Liver (tissue), 8 donors: ENCODE measurements at regions not wholly inside any gene's neighbourhood (a gene's known extent, or its start where the extent isn't known, plus 50 kb on each side); places are given as distances from the start of the nearest gene placed in this dataset.

ENCODE experiments used
- DNase-seq: peaks from one replicate; pipeline ENCODE4 v3.0.0-alpha.2; 2017; ENCODE audit warnings: low spot score
- H3K27ac ChIP-seq, 2 donors: one replicate each; pipeline ENCODE4 v1.7.0; 2013; ENCODE audit warnings: inconsistent platforms in 2 of 2, low read length in 2 of 2, control low read depth in 1 of 2, low read depth in 1 of 2, mild to moderate bottlenecking in 1 of 2
- H3K27me3 ChIP-seq, 4 donors: one replicate each; pipeline versions ENCODE4 v1.6.1 to v1.7.0; 2013; ENCODE audit warnings: low read length in 3 of 4, inconsistent platforms in 1 of 4, mild to moderate bottlenecking in 1 of 4, moderate library complexity in 1 of 4; ENCODE audit not compliant: control insufficient read depth in 4 of 4, insufficient read depth in 4 of 4
- H3K36me3 ChIP-seq, 4 donors: one replicate each; pipeline versions ENCODE4 v1.6.1 to v1.7.0; 2013; ENCODE audit warnings: low read length in 3 of 4, mild to moderate bottlenecking in 3 of 4, low read depth in 1 of 4, moderate library complexity in 1 of 4; ENCODE audit not compliant: control insufficient read depth in 4 of 4, insufficient read depth in 3 of 4
- H3K4me1 ChIP-seq, 4 donors: one replicate each; pipeline versions ENCODE4 v1.6.1 to v1.7.0; 2013; ENCODE audit warnings: low read length in 3 of 4, mild to moderate bottlenecking in 3 of 4, moderate library complexity in 1 of 4; ENCODE audit not compliant: control insufficient read depth in 4 of 4, insufficient read depth in 4 of 4
- H3K4me3 ChIP-seq, 3 donors: one replicate each; pipeline versions ENCODE4 v1.6.1 to v1.7.0; 2013; ENCODE audit warnings: low read length in 3 of 3, control low read depth in 1 of 3, low read depth in 1 of 3, mild to moderate bottlenecking in 1 of 3
- H3K9ac ChIP-seq, 2 donors: one replicate each; pipeline ENCODE4 v1.7.0; 2013; ENCODE audit warnings: low read length in 2 of 2, mild to moderate bottlenecking in 2 of 2, moderate library complexity in 2 of 2, control low read depth in 1 of 2, low read depth in 1 of 2
- H3K9me3 ChIP-seq, 4 donors: one replicate each; pipeline versions ENCODE4 v1.6.1 to v1.7.0; 2013; ENCODE audit warnings: low read length in 3 of 4; ENCODE audit not compliant: control insufficient read depth in 4 of 4
- EGR1 ChIP-seq, 2 donors: IDR thresholded peaks; 2 replicates each; pipeline ENCODE4 v1.6.1; 2016 to 2018; ENCODE audit warnings: antibody characterized with exemption in 2 of 2, low read depth in 2 of 2
- FOXA2 ChIP-seq: IDR thresholded peaks from 2 replicates; pipeline ENCODE4 v1.6.1; 2016; ENCODE audit warnings: antibody characterized with exemption
- GABPA ChIP-seq, 2 donors: IDR thresholded peaks in 1 of 2; conservative IDR thresholded peaks in 1 of 2; 2 replicates each; pipeline ENCODE4 v1.6.1; 2016; ENCODE audit warnings: antibody characterized with exemption in 2 of 2, mild to moderate bottlenecking in 1 of 2, moderate library complexity in 1 of 2
- HNF4A ChIP-seq, 2 donors: conservative IDR thresholded peaks; 2 replicates each; pipeline ENCODE4 v1.6.1; 2016; ENCODE audit warnings: antibody characterized with exemption in 2 of 2, mild to moderate bottlenecking in 2 of 2
- HNF4G ChIP-seq: IDR thresholded peaks from 2 replicates; pipeline ENCODE4 v1.6.1; 2016; ENCODE audit warnings: antibody characterized with exemption
- JUND ChIP-seq, 2 donors: IDR thresholded peaks; 2 replicates each; pipeline ENCODE4 v1.6.1; 2016; ENCODE audit warnings: antibody characterized with exemption in 2 of 2
- NR2F2 ChIP-seq: IDR thresholded peaks from 2 replicates; pipeline ENCODE4 v1.6.1; 2016; ENCODE audit warnings: antibody characterized with exemption
- RAD21 ChIP-seq, 2 donors: IDR thresholded peaks; 2 replicates each; pipeline ENCODE4 v1.6.1; 2016; ENCODE audit warnings: antibody characterized with exemption in 2 of 2, mild to moderate bottlenecking in 2 of 2
- RXRA ChIP-seq, 2 donors: IDR thresholded peaks; 2 replicates each; pipeline ENCODE4 v1.6.1; 2017 to 2018; ENCODE audit warnings: antibody characterized with exemption in 2 of 2, mild to moderate bottlenecking in 1 of 2
- SP1 ChIP-seq: IDR thresholded peaks from 2 replicates; pipeline ENCODE4 v1.6.1; 2018; ENCODE audit warnings: antibody characterized with exemption, mild to moderate bottlenecking
- TAF1 ChIP-seq: conservative IDR thresholded peaks from 2 replicates; pipeline ENCODE4 v1.6.1; 2016; ENCODE audit warnings: antibody characterized with exemption, mild to moderate bottlenecking
- YY1 ChIP-seq: IDR thresholded peaks from 2 replicates; pipeline ENCODE4 v1.6.1; 2016; ENCODE audit warnings: antibody characterized with exemption, mild to moderate bottlenecking
- WGBS: extraction: QIAGEN DNeasy Blood & Tissue Kit; methylation state at CpG from one replicate; pipeline ENCODE4 v1.1.7; 2013; 5-methylcytosine and 5-hydroxymethylcytosine counted together
- TF ChIP-seq, protein P1 (sequence below): fragments of 150-350 bp; IDR thresholded peaks from 2 replicates; pipeline ENCODE4 v1.5.1; 2017; ENCODE audit warnings: improper control_type of control experiment, low read depth, low read length; ENCODE audit not compliant: missing input control
- TF ChIP-seq, protein P2 (sequence below): IDR thresholded peaks from 2 replicates; pipeline ENCODE4 v1.6.1; 2016; ENCODE audit warnings: antibody characterized with exemption
- TF ChIP-seq, protein P3 (sequence below): IDR thresholded peaks from 2 replicates; pipeline ENCODE4 v1.6.1; 2016; ENCODE audit warnings: antibody characterized with exemption
- TF ChIP-seq, protein P4 (sequence below): IDR thresholded peaks from 2 replicates; pipeline ENCODE4 v1.6.1; 2016; ENCODE audit warnings: antibody characterized with exemption, mild to moderate bottlenecking
- TF ChIP-seq, protein P5 (sequence below): IDR thresholded peaks from 2 replicates; pipeline ENCODE4 v1.6.1; 2016; ENCODE audit warnings: antibody characterized with exemption
- donor health status: healthy.
- donor health status: healthy.
- donor health status: healthy.
- donor health status: healthy.
- donor health status: healthy.

DNA sequence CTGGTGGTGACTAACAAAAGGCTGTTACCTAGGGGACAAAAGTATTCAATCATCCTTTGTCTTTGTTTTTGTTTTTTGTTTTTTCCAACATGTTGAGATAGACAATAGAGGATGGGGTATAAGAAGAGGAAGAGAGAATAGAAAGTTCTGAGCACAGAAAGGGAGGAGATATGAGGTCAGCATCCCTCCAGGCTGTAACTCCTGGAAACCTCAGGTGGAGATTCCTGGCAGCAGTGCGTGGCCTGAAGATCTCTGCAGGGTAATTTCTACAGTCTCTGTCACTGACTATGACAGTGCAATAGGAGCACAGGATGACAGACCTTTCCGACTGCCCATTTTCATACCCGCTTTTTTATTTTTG, 112.1 kb downstream of the ADRB2 start:
- 98% methylated on average over 3 of the region's 3 CpGs for WGBS
- peaks cover 0 to 2% (median 0%) of the 10 kb centered on the region in 4 donors for H3K4me1 ChIP-seq

DNA sequence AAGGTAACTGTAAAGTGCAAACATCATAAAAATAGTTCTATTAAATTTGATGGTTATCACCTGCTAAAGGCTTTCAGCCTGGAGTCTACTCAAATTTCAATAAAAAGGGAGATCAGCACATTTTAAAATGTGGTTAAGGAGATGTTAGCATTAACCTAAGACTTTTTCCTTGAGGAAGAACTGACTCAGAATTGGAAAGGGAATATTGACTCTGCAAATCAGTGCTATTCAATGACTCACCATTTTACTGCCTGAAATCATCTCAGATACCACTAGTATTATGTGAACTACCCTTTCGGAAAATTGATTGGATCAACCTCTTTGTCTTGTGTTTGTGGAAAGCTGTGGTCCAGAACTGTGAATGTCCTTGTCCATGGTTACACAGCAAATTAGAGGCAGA, 113.3 kb downstream of the ADRB2 start:
- Histone ChIP-seq H3K27me3 (no peaks in the 10 kb centered on the region), H3K36me3 (no peaks in the 10 kb centered on the region), H3K27ac (no peak overlapping the region), H3K9ac (no peak overlapping the region), H3K4me1 (peaks cover 0 to 2% (median 0%) of the 10 kb centered on the region in 4 donors), H3K9me3 (no peaks in the 10 kb centered on the region), H3K4me3 (no peak overlapping the region)
- WGBS: 90% methylated on average over 1 of the region's 1 CpG
- TF ChIP-seq, protein P1, sequence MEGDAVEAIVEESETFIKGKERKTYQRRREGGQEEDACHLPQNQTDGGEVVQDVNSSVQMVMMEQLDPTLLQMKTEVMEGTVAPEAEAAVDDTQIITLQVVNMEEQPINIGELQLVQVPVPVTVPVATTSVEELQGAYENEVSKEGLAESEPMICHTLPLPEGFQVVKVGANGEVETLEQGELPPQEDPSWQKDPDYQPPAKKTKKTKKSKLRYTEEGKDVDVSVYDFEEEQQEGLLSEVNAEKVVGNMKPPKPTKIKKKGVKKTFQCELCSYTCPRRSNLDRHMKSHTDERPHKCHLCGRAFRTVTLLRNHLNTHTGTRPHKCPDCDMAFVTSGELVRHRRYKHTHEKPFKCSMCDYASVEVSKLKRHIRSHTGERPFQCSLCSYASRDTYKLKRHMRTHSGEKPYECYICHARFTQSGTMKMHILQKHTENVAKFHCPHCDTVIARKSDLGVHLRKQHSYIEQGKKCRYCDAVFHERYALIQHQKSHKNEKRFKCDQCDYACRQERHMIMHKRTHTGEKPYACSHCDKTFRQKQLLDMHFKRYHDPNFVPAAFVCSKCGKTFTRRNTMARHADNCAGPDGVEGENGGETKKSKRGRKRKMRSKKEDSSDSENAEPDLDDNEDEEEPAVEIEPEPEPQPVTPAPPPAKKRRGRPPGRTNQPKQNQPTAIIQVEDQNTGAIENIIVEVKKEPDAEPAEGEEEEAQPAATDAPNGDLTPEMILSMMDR: no peak
- TF ChIP-seq, protein P2, sequence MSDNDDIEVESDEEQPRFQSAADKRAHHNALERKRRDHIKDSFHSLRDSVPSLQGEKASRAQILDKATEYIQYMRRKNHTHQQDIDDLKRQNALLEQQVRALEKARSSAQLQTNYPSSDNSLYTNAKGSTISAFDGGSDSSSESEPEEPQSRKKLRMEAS: no peak
- TF ChIP-seq EGR1 (IDR thresholded peaks at IDR 0.05; ENCODE audit: low read depth in 2 of 2): no peak
- TF ChIP-seq FOXA2: no peak
- no peak for TF ChIP-seq RXRA (IDR thresholded peaks at IDR 0.05)
- no peak for TF ChIP-seq GABPA (IDR thresholded peaks at IDR 0.05 in 1 of 2, conservative IDR thresholded peaks at IDR 0.05 in 1 of 2)
- DNase-seq: no peak

More for the DNA sequence above, 112.1 kb downstream of the ADRB2 start:
- Histone ChIP-seq H3K9me3 (no peaks in the 10 kb centered on the region), H3K9ac (no peak overlapping the region), H3K27ac (no peak overlapping the region), H3K36me3 (no peaks in the 10 kb centered on the region), H3K4me3 (no peak overlapping the region), H3K27me3 (no peaks in the 10 kb centered on the region)
- no peak for DNase-seq
- no peak for TF ChIP-seq RAD21 (IDR thresholded peaks at IDR 0.05)
- TF ChIP-seq, protein P3, sequence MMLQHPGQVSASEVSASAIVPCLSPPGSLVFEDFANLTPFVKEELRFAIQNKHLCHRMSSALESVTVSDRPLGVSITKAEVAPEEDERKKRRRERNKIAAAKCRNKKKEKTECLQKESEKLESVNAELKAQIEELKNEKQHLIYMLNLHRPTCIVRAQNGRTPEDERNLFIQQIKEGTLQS: no peak
- no peak for TF ChIP-seq YY1
- no peak for TF ChIP-seq RXRA (IDR thresholded peaks at IDR 0.05)
- no peak for TF ChIP-seq FOXA2

DNA sequence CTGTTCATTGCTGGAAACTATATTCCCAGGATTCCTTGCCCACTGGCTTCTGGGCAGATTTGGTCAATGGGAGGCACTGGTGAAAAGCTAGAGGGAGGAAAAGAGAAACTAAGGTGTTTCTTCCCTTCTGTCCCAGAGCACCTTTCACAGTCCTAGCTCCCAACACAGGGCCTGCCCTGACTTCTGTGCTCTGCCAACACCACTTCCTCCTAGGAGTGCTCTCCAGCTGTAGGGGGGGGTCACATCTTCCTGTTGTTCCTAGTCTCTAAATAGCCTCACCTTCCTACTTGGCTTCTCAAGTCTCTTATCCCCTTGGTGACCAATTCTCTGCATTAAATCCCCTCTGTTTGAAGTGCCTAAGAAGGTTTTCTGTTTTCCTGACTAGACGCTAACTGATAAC, 115.4 kb downstream of the ADRB2 start:
- no peak overlapping the region for H3K9ac ChIP-seq
- 64% methylated on average over 1 of the region's 1 CpG for WGBS
- DNase-seq: no peak
- TF ChIP-seq, protein P1: no peak
- TF ChIP-seq, protein P4, sequence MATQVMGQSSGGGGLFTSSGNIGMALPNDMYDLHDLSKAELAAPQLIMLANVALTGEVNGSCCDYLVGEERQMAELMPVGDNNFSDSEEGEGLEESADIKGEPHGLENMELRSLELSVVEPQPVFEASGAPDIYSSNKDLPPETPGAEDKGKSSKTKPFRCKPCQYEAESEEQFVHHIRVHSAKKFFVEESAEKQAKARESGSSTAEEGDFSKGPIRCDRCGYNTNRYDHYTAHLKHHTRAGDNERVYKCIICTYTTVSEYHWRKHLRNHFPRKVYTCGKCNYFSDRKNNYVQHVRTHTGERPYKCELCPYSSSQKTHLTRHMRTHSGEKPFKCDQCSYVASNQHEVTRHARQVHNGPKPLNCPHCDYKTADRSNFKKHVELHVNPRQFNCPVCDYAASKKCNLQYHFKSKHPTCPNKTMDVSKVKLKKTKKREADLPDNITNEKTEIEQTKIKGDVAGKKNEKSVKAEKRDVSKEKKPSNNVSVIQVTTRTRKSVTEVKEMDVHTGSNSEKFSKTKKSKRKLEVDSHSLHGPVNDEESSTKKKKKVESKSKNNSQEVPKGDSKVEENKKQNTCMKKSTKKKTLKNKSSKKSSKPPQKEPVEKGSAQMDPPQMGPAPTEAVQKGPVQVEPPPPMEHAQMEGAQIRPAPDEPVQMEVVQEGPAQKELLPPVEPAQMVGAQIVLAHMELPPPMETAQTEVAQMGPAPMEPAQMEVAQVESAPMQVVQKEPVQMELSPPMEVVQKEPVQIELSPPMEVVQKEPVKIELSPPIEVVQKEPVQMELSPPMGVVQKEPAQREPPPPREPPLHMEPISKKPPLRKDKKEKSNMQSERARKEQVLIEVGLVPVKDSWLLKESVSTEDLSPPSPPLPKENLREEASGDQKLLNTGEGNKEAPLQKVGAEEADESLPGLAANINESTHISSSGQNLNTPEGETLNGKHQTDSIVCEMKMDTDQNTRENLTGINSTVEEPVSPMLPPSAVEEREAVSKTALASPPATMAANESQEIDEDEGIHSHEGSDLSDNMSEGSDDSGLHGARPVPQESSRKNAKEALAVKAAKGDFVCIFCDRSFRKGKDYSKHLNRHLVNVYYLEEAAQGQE: no peak
- no peak for TF ChIP-seq JUND (IDR thresholded peaks at IDR 0.05)
- no peak for TF ChIP-seq TAF1
- TF ChIP-seq NR2F2: no peak
- TF ChIP-seq, protein P5, sequence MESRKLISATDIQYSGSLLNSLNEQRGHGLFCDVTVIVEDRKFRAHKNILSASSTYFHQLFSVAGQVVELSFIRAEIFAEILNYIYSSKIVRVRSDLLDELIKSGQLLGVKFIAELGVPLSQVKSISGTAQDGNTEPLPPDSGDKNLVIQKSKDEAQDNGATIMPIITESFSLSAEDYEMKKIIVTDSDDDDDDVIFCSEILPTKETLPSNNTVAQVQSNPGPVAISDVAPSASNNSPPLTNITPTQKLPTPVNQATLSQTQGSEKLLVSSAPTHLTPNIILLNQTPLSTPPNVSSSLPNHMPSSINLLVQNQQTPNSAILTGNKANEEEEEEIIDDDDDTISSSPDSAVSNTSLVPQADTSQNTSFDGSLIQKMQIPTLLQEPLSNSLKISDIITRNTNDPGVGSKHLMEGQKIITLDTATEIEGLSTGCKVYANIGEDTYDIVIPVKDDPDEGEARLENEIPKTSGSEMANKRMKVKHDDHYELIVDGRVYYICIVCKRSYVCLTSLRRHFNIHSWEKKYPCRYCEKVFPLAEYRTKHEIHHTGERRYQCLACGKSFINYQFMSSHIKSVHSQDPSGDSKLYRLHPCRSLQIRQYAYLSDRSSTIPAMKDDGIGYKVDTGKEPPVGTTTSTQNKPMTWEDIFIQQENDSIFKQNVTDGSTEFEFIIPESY: no peak
- no peak for TF ChIP-seq SP1
- TF ChIP-seq, protein P3: no peak
- TF ChIP-seq EGR1 (IDR thresholded peaks at IDR 0.05; ENCODE audit: low read depth in 2 of 2): no peak
- no peak for TF ChIP-seq FOXA2
- no peak for TF ChIP-seq HNF4G
- no peak for TF ChIP-seq RAD21 (IDR thresholded peaks at IDR 0.05)
- TF ChIP-seq HNF4A (conservative IDR thresholded peaks at IDR 0.05): no peak
- TF ChIP-seq RXRA (IDR thresholded peaks at IDR 0.05): no peak
- TF ChIP-seq YY1: no peak
- TF ChIP-seq, protein P2: no peak
- no peak overlapping the region for H3K4me3 ChIP-seq
- H3K27ac ChIP-seq: no peak overlapping the region
- H3K4me1 ChIP-seq: peaks cover 0 to 2% (median 0%) of the 10 kb centered on the region in 4 donors
- no peaks in the 10 kb centered on the region for H3K9me3 ChIP-seq
- H3K27me3 ChIP-seq: no peaks in the 10 kb centered on the region
- H3K36me3 ChIP-seq: no peaks in the 10 kb centered on the region
